K562 (cell line): ENCODE measurements at regions not wholly inside any gene's neighbourhood (a gene's known extent, or its start where the extent isn't known, plus 50 kb on each side); places are given as distances from the start of the nearest gene placed in this dataset.

Experiments used
- BCL6 ChIP-seq: fragments of 250-450 bp; sonication (Bioruptor Pico); IDR thresholded peaks from 2 replicates; pipeline ENCODE4 v1.4.0; 2020
- CTCF ChIP-seq, 3 experiments: IDR thresholded peaks in 2 of 3; conservative IDR thresholded peaks in 1 of 3; 2 replicates each; pipeline ENCODE4 v1.5.1; 2011 to 2012; ENCODE audit warnings: low read length in 3 of 3, mild to moderate bottlenecking in 3 of 3, control low read depth in 2 of 3, improper control_type of control experiment in 1 of 3, inconsistent platforms in 1 of 3, low read depth in 1 of 3, mixed read lengths in 1 of 3, moderate library complexity in 1 of 3; ENCODE audit not compliant: insufficient read depth in 2 of 3
- GATAD2A ChIP-seq: fragments of 450-650 bp; IDR thresholded peaks from 2 replicates; pipeline ENCODE4 v1.6.1; 2017
- HNRNPUL1 ChIP-seq: fragments of 200-400 bp; formaldehyde crosslinking; IDR thresholded peaks from 2 replicates; pipeline ENCODE4 v1.6.1; 2017; ENCODE audit warnings: low read length
- KAT7 ChIP-seq: sonication (generic); formaldehyde crosslinking; IDR thresholded peaks from 2 replicates; pipeline ENCODE4 v1.8.0; 2022; ENCODE audit warnings: missing genetic modification reagents, mild to moderate bottlenecking, borderline replicate concordance
- MEIS2 ChIP-seq: fragments of 450-650 bp; IDR thresholded peaks from 2 replicates; pipeline ENCODE4 v1.6.1; 2014; ENCODE audit warnings: mild to moderate bottlenecking; ENCODE audit not compliant: partially characterized antibody
- NCOA1 ChIP-seq: fragments of 450-650 bp; IDR thresholded peaks from 2 replicates; pipeline ENCODE4 v1.6.1; 2016; ENCODE audit warnings: low read depth
- POLR2A ChIP-seq: fragments of 450-650 bp; conservative IDR thresholded peaks from 2 replicates; pipeline ENCODE4 v1.6.1; 2016
- SMAD4 ChIP-seq: fragments of 250-450 bp; sonication (Bioruptor Pico); conservative IDR thresholded peaks from 2 replicates; pipeline ENCODE4 v1.8.0; 2021; ENCODE audit warnings: inconsistent platforms, mild to moderate bottlenecking, moderate library complexity
- ZNF174 ChIP-seq: fragments of 250-450 bp; sonication (Bioruptor Pico); IDR thresholded peaks from 2 replicates; pipeline ENCODE4 v1.4.0; 2020; ENCODE audit warnings: mild to moderate bottlenecking

DNA sequence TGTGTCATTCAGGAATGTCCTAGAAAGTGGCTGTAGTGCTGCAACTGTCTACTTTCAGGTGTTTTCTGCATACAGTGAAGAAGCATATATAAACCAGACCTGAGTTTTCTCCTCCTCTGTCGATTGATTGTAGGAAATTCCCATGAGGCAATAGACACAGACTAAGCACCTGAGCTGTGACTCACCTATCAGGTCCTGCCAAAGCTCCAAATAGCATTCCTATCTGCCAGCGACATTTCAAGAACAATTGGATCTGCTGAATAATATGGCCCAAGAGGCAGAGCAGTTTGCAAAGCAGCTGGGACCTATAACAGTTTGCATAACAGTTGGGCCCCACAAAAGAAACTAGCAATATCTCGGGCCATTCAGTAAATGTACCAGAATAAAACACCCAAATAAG lies 360.4 kb downstream of the HAO1 start:
- TF ChIP-seq ZNF174 (CRISPR knock-in tag) (no peak), NCOA1 (no peak), SMAD4 (no peak), KAT7 (no peak), POLR2A (no peak), HNRNPUL1 (no peak), CTCF (IDR thresholded peaks at IDR 0.05 in 2 of 3, conservative IDR thresholded peaks at IDR 0.05 in 1 of 3; ENCODE audit: insufficient read depth in 2 of 3, low read depth in 1 of 3, low read length in 3 of 3) (no peak), GATAD2A (no peak), MEIS2 (no peak), BCL6 (CRISPR knock-in tag) (no peak)
